IMR-90 (cell line): ENCODE measurements at regions not wholly inside any gene's neighbourhood (a gene's known extent, or its start where the extent isn't known, plus 50 kb on each side); places are given as distances from the start of the nearest gene placed in this dataset.

ENCODE experiments used
- ATAC-seq: fragments of 200-7000 bp; cut with Tn5 transposase; 2 replicates; pipeline ENCODE4 v1.9.1; 2020; ENCODE audit warnings: low read depth, mild to moderate bottlenecking, moderate library complexity
- BruUV-seq: library from RNA; stranded (reverse); fragments of 400-500 nt; replicated peaks from 2 replicates; lab custom pipeline; 2021; lab: Mats Ljungman, UMichigan
- CTCF ChIA-PET: fragments of 300-600 bp; formaldehyde crosslinking; extraction: SDS; loops from one replicate; lab custom pipeline; 2021; ENCODE audit warnings: antibody characterized with exemption; lab: Yijun Ruan, JAX
- POLR2A ChIA-PET: fragments of 300-600 bp; sonication (Branson Sonifier 250); formaldehyde crosslinking; loops from one replicate; lab custom pipeline; 2022; ENCODE audit warnings: antibody characterized with exemption; ENCODE audit not compliant: unreplicated experiment; lab: Charles Lee
- DNase-seq: peaks from one replicate; pipeline ENCODE4 v3.0.0; 2013
- H2AFZ ChIP-seq: replicated peaks from 2 replicates; pipeline ENCODE3; 2013; ENCODE audit warnings: low read length, mild to moderate bottlenecking; ENCODE audit not compliant: poor library complexity
- H2AK5ac ChIP-seq: 2 replicates; pipeline ENCODE4 v1.6.1; 2013; ENCODE audit warnings: low read depth, low read length, inconsistent platforms
- H2AK9ac ChIP-seq: replicated peaks from 2 replicates; pipeline ENCODE3; 2013; ENCODE audit warnings: mild to moderate bottlenecking, low read depth, low read length, moderate library complexity; ENCODE audit not compliant: poor library complexity
- H2BK120ac ChIP-seq: 2 replicates; pipeline ENCODE4 v1.6.1; 2013; ENCODE audit warnings: low read depth, low read length, inconsistent platforms
- H2BK15ac ChIP-seq: 3 replicates; pipeline ENCODE4 v1.6.1; 2013; ENCODE audit warnings: low read depth, low read length, inconsistent platforms
- H2BK20ac ChIP-seq: 2 replicates; pipeline ENCODE4 v1.6.1; 2013; ENCODE audit warnings: low read depth, mild to moderate bottlenecking, inconsistent platforms, low read length, moderate library complexity
- H2BK5ac ChIP-seq: 2 replicates; pipeline ENCODE4 v1.6.1; 2013; ENCODE audit warnings: mild to moderate bottlenecking, low read depth, low read length, inconsistent platforms; ENCODE audit not compliant: poor library complexity, severe bottlenecking
- H3K14ac ChIP-seq: replicated peaks from 2 replicates; pipeline ENCODE4 v1.6.1; 2013; ENCODE audit warnings: low read depth, low read length, inconsistent platforms
- H3K18ac ChIP-seq: 2 replicates; pipeline ENCODE4 v1.6.1; 2013; ENCODE audit warnings: low read depth, low read length, control low read depth
- H3K23ac ChIP-seq: 2 replicates; pipeline ENCODE4 v1.6.1; 2013; ENCODE audit warnings: low read depth, low read length, inconsistent platforms
- H3K27ac ChIP-seq: 2 replicates; pipeline ENCODE4 v1.5.1; 2013; ENCODE audit warnings: mild to moderate bottlenecking, control low read depth, low read length; ENCODE audit not compliant: insufficient read depth
- H3K27me3 ChIP-seq: 2 replicates; pipeline ENCODE4 v1.6.1; 2013; ENCODE audit warnings: low read length; ENCODE audit not compliant: control insufficient read depth, insufficient read depth
- H3K36me3 ChIP-seq: 2 replicates; pipeline ENCODE4 v1.6.1; 2013; ENCODE audit warnings: low read length, mixed read lengths; ENCODE audit not compliant: control insufficient read depth, insufficient read depth
- H3K4ac ChIP-seq: 2 replicates; pipeline ENCODE4 v1.6.1; 2013; ENCODE audit warnings: low read depth, low read length, inconsistent platforms
- H3K4me1 ChIP-seq: 2 replicates; pipeline ENCODE4 v1.6.1; 2013; ENCODE audit warnings: low read length, mixed read lengths; ENCODE audit not compliant: control insufficient read depth, insufficient read depth
- H3K4me2 ChIP-seq: 2 replicates; pipeline ENCODE4 v1.6.1; 2013; ENCODE audit warnings: low read depth, mild to moderate bottlenecking, control low read depth, low read length, moderate library complexity
- H3K4me3 ChIP-seq: 2 replicates; pipeline ENCODE4 v1.5.1; 2013; ENCODE audit warnings: low read depth, mild to moderate bottlenecking, control low read depth, low read length, moderate library complexity; ENCODE audit not compliant: insufficient read depth
- H3K56ac ChIP-seq: 2 replicates; pipeline ENCODE4 v1.6.1; 2013; ENCODE audit warnings: low read length, inconsistent platforms; ENCODE audit not compliant: insufficient read depth; ENCODE audit errors: extremely low read depth
- H3K79me1 ChIP-seq, 2 experiments: 2 replicates each; pipeline ENCODE4 v1.6.1; 2013; ENCODE audit warnings: low read length in 2 of 2, inconsistent platforms in 1 of 2, low read depth in 1 of 2
- H3K9ac ChIP-seq: 2 replicates; pipeline ENCODE4 v1.6.1; 2013; ENCODE audit warnings: low read depth, low read length, control low read depth
- H3K9me1 ChIP-seq: 2 replicates; pipeline ENCODE4 v1.6.1; 2013; ENCODE audit warnings: low read length, inconsistent platforms; ENCODE audit not compliant: insufficient read depth
- H3K9me3 ChIP-seq: 2 replicates; pipeline ENCODE4 v1.6.1; 2013; ENCODE audit warnings: low read length; ENCODE audit not compliant: control insufficient read depth, insufficient read depth
- H4K20me1 ChIP-seq: 2 replicates; pipeline ENCODE4 v1.6.1; 2013; ENCODE audit warnings: low read length, inconsistent platforms; ENCODE audit not compliant: insufficient read depth
- H4K5ac ChIP-seq: 2 replicates; pipeline ENCODE4 v1.6.1; 2013; ENCODE audit warnings: mild to moderate bottlenecking, low read depth, low read length, control low read depth
- H4K8ac ChIP-seq, 2 experiments: 2 replicates each; pipeline ENCODE4 v1.6.1; 2013; ENCODE audit warnings: low read depth in 2 of 2, low read length in 2 of 2, control low read depth in 1 of 2, inconsistent platforms in 1 of 2
- H4K91ac ChIP-seq: 2 replicates; pipeline ENCODE4 v1.6.1; 2013; ENCODE audit warnings: low read depth, low read length, inconsistent platforms; ENCODE audit not compliant: insufficient read depth
- MXI1 ChIP-seq: IDR thresholded peaks from 2 replicates; pipeline ENCODE4 v1.6.1; 2012; ENCODE audit warnings: low read depth, mild to moderate bottlenecking, low read length, moderate library complexity, borderline replicate concordance
- RAD21 ChIP-seq: IDR thresholded peaks from 2 replicates; pipeline ENCODE4 v1.6.1; 2012; ENCODE audit warnings: low read length, improper control_type of control experiment
- RFX5 ChIP-seq: IDR thresholded peaks from 2 replicates; pipeline ENCODE4 v1.8.0; 2012; ENCODE audit warnings: low read depth, mild to moderate bottlenecking, low read length, moderate library complexity
- WGBS, 2 experiments: methylation state at CpG; one replicate each; pipeline versions ENCODE4 v1.1.5 to v1.1.7; 2013; ENCODE audit warnings: missing lambda C conversion rate in 2 of 2; ENCODE audit not compliant: insufficient read length in 1 of 2; ENCODE audit errors: extremely low coverage in 2 of 2; 5-methylcytosine and 5-hydroxymethylcytosine counted together
- dilution Hi-C: fragments of 300-500 bp; cut with HindIII; formaldehyde crosslinking; loops from one replicate; pipeline ENCODE4 v1.14.3; 2018; ENCODE audit warnings: low sequenced_read_pairs; ENCODE audit not compliant: unreplicated experiment
- in situ Hi-C: fragments of 300-500 bp; cut with MboI; formaldehyde crosslinking; loops from 3 replicates; pipeline ENCODE4 v1.14.3; 2019; ENCODE audit warnings: low sequenced_read_pairs, inconsistent platforms, mixed read lengths
- intact Hi-C: fragments of 100-400 bp; cut with micrococcal nuclease; formaldehyde crosslinking; loops from 2 replicates; pipeline ENCODE4 v1.10.0; 2022

DNA sequence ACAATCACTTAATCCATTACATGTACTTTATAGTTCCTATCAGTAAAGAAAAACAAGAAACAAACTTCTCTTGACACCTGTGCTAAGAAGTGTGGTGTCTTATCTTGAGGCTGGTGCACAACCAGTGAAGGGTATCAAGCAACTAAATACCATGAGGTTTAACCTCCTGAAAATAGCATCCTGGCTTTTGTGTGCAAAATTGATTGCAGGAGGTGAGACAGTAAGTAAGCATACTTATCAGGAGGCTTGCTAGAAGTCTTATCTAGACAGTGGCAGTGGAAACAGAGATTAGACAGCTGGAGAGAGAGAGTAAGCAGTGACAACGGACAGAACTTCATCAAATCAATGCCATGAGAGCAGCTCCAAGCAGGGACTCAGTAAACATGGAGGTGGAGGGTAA is 730.3 kb downstream of the DNAH5 start:
- Histone ChIP-seq H3K56ac (no peak overlapping the region), H3K4ac (no peak overlapping the region), H2BK20ac (no peak overlapping the region), H2BK120ac (no peak overlapping the region), H3K9me1 (no peaks in the 10 kb centered on the region), H3K4me3 (no peak overlapping the region), H3K9me3 (no peaks in the 10 kb centered on the region), H3K18ac (no peak overlapping the region), H4K20me1 (no peaks in the 10 kb centered on the region), H4K8ac (no peak overlapping the region), H3K23ac (no peak overlapping the region), H3K4me1 (no peaks in the 10 kb centered on the region), H3K14ac (no peak overlapping the region), H3K36me3 (no peaks in the 10 kb centered on the region), H2AFZ (no peak overlapping the region), H4K5ac (no peak overlapping the region), H3K79me1 (no peaks in the 10 kb centered on the region), H3K27me3 (no peaks in the 10 kb centered on the region), H3K9ac (no peak overlapping the region), H2BK15ac (no peak overlapping the region), H4K91ac (no peak overlapping the region), H2AK5ac (no peak overlapping the region), H3K27ac (no peak overlapping the region), H3K4me2 (no peak overlapping the region), H2BK5ac (no peak overlapping the region), H2AK9ac (no peak overlapping the region)
- dilution Hi-C loops (no loop called here), intact Hi-C loops (no loop called here), in situ Hi-C loops (no loop called here)
- WGBS, 2 experiments: no CpG with 5 or more reads among the region's 1 CpG
- no peak for ATAC-seq
- TF ChIP-seq RAD21: no peak
- TF ChIP-seq MXI1: no peak
- TF ChIP-seq RFX5: no peak
- POLR2A ChIA-PET: no interaction called here
- no TSS peak for BruUV-seq
- CTCF ChIA-PET: no interaction called here
- DNase-seq: no peak
